ENCODE measurements at regions not wholly inside any gene's neighbourhood (a gene's known extent, or its start where the extent isn't known, plus 50 kb on each side); places are given as distances from the start of the nearest gene placed in this dataset.
"Not testable (repeated sequence)": the region's sequence is repeated elsewhere in the genome, so short reads cannot be mapped to it uniquely, and the experiment has no call there.

DNA sequence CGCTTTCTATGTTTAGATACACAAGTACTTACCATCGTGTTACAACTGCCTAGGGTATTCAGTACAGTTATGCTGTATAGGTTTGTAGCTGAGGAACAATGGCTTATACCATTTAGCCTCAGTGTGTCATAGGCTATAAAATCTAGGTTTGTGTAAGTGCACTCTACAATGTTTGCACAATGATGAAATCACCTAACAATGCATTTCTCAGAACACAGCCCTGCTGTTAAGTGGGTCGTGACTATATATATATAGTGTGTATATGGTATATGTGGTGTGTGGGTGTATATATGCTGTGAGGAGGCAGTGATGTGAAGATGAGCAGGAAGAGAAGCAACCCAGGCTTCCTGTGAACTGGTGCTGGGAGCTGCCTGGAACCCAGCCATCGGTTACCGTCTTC, 65.6 kb upstream of the MKI67 start:
- Histone ChIP-seq H3K79me2 (ENCODE audit: control insufficient read depth, insufficient read depth, low read length) (no peaks in the 10 kb centered on the region), H3K9me1 (ENCODE audit: control insufficient read depth, insufficient read depth, low read length) (no peaks in the 10 kb centered on the region), H3K9me3 (replicated peaks; ENCODE audit: control insufficient read depth, insufficient read depth, low read depth, low read length) (no peaks in the 10 kb centered on the region), H3K4me2 (ENCODE audit: insufficient read depth, low read length) (no peak overlapping the region), H3K4me1 (replicated peaks in 1 of 2; ENCODE audit: control insufficient read depth in 2 of 2, insufficient read depth in 2 of 2, low read length in 2 of 2) (no peaks in the 10 kb centered on the region), H3K36me3 (ENCODE audit: control insufficient read depth, insufficient read depth, low read length) (no peaks in the 10 kb centered on the region), H3K27me3 (ENCODE audit: control insufficient read depth in 2 of 2, insufficient read depth in 2 of 2, low read length in 2 of 2) (0 out of 5 replicates have a peak, but pooled peaks cover 0 to 4% of the 10 kb centered on the region in 2 experiments), H3K4me3 (no peak overlapping the region), H3K9ac (ENCODE audit: insufficient read depth in 1 of 2, low read depth in 2 of 2, low read length in 2 of 2) (no peak overlapping the region), H3K27ac (ENCODE audit: extremely low read depth, low read depth, low read length) (no peak overlapping the region), H4K20me1 (replicated peaks; ENCODE audit: control insufficient read depth, insufficient read depth, low read length) (no peaks in the 10 kb centered on the region), H2AFZ (ENCODE audit: low read depth, low read length) (no peak overlapping the region)
- no TSS peak for BruUV-seq (replicated peaks)
- in situ Hi-C loops (cut with MboI), result no loop called here
- 1% methylated on average over 5 of the region's 5 CpGs for WGBS (ENCODE audit: insufficient coverage, low coverage, missing lambda C conversion rate)
- ChIA-PET POLR2A (no interaction called here), CTCF (ENCODE audit: low intra/inter-chr PET ratio) (no interaction called here)
- FAIRE-seq (no peak), ATAC-seq (no peak), DNase-seq (ENCODE audit: extremely low read depth in 1 of 4, low spot score in 3 of 4) (no peak)
- TF ChIP-seq, protein P1, sequence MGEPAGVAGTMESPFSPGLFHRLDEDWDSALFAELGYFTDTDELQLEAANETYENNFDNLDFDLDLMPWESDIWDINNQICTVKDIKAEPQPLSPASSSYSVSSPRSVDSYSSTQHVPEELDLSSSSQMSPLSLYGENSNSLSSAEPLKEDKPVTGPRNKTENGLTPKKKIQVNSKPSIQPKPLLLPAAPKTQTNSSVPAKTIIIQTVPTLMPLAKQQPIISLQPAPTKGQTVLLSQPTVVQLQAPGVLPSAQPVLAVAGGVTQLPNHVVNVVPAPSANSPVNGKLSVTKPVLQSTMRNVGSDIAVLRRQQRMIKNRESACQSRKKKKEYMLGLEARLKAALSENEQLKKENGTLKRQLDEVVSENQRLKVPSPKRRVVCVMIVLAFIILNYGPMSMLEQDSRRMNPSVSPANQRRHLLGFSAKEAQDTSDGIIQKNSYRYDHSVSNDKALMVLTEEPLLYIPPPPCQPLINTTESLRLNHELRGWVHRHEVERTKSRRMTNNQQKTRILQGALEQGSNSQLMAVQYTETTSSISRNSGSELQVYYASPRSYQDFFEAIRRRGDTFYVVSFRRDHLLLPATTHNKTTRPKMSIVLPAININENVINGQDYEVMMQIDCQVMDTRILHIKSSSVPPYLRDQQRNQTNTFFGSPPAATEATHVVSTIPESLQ (CRISPR knock-in tag; IDR thresholded peaks at IDR 0.05), result no peak
- TF ChIP-seq, protein P2, sequence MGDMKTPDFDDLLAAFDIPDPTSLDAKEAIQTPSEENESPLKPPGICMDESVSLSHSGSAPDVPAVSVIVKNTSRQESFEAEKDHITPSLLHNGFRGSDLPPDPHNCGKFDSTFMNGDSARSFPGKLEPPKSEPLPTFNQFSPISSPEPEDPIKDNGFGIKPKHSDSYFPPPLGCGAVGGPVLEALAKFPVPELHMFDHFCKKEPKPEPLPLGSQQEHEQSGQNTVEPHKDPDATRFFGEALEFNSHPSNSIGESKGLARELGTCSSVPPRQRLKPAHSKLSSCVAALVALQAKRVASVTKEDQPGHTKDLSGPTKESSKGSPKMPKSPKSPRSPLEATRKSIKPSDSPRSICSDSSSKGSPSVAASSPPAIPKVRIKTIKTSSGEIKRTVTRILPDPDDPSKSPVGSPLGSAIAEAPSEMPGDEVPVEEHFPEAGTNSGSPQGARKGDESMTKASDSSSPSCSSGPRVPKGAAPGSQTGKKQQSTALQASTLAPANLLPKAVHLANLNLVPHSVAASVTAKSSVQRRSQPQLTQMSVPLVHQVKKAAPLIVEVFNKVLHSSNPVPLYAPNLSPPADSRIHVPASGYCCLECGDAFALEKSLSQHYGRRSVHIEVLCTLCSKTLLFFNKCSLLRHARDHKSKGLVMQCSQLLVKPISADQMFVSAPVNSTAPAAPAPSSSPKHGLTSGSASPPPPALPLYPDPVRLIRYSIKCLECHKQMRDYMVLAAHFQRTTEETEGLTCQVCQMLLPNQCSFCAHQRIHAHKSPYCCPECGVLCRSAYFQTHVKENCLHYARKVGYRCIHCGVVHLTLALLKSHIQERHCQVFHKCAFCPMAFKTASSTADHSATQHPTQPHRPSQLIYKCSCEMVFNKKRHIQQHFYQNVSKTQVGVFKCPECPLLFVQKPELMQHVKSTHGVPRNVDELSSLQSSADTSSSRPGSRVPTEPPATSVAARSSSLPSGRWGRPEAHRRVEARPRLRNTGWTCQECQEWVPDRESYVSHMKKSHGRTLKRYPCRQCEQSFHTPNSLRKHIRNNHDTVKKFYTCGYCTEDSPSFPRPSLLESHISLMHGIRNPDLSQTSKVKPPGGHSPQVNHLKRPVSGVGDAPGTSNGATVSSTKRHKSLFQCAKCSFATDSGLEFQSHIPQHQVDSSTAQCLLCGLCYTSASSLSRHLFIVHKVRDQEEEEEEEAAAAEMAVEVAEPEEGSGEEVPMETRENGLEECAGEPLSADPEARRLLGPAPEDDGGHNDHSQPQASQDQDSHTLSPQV (IDR thresholded peaks at IDR 0.05), result no peak
- TF ChIP-seq DACH1 (IDR thresholded peaks at IDR 0.05; ENCODE audit: partially characterized antibody) (no peak), ZBTB7A (IDR thresholded peaks at IDR 0.05; ENCODE audit: borderline replicate concordance, control insufficient read depth, low read depth, low read length) (no peak), EGR1 (conservative IDR thresholded peaks at IDR 0.05) (no peak), LARP7 (IDR thresholded peaks at IDR 0.05) (no peak), CEBPG (CRISPR knock-in tag; IDR thresholded peaks at IDR 0.05) (no peak), CEBPG (tag; conservative IDR thresholded peaks at IDR 0.05 in 1 of 2, IDR thresholded peaks at IDR 0.05 in 1 of 2) (0 out of 4 replicates have a peak, but pooled peaks of 1 of the 2 experiments have one; percentile 20)
- intact Hi-C loops (cut with micrococcal nuclease), result no loop called here

DNA sequence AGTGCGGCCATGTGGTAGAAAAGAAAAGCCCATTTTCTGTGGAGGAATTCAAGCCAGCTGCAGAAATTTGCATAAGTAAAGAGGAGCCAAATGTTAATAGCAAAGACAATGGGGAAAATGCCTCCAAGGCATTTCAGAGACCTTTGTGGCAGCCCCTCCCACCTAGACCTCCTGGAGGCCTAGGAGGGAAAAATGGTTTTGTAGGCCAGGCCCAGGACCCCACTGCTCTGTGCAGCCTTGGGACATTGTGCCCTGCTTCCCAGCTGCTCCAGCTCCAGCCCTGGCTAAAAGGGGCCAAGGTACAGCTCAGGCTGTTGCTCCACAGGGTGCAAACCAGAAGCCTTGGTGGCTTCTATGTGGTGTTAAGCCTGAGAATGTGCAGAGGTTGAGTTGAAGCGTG, 75.6 kb upstream of the MKI67 start:
- FAIRE-seq; H3K4me3 ChIP-seq; H3K9me1 ChIP-seq (ENCODE audit: control insufficient read depth, insufficient read depth, low read length); POLR2A ChIA-PET; H3K27ac ChIP-seq (ENCODE audit: extremely low read depth, low read depth, low read length); BruUV-seq (replicated peaks); H3K4me1 ChIP-seq (replicated peaks in 1 of 2; ENCODE audit: control insufficient read depth in 2 of 2, insufficient read depth in 2 of 2, low read length in 2 of 2); H2AFZ ChIP-seq (ENCODE audit: low read depth, low read length); H3K9me3 ChIP-seq (replicated peaks; ENCODE audit: control insufficient read depth, insufficient read depth, low read depth, low read length); DNase-seq (ENCODE audit: extremely low read depth in 1 of 4, low spot score in 3 of 4); H3K79me2 ChIP-seq (ENCODE audit: control insufficient read depth, insufficient read depth, low read length); intact Hi-C loops (cut with micrococcal nuclease); in situ Hi-C loops (cut with MboI); H4K20me1 ChIP-seq (replicated peaks; ENCODE audit: control insufficient read depth, insufficient read depth, low read length); H3K36me3 ChIP-seq (ENCODE audit: control insufficient read depth, insufficient read depth, low read length); ATAC-seq; H3K9ac ChIP-seq (ENCODE audit: insufficient read depth in 1 of 2, low read depth in 2 of 2, low read length in 2 of 2); H3K4me2 ChIP-seq (ENCODE audit: insufficient read depth, low read length); H3K27me3 ChIP-seq (ENCODE audit: control insufficient read depth in 2 of 2, insufficient read depth in 2 of 2, low read length in 2 of 2); CTCF ChIA-PET (ENCODE audit: low intra/inter-chr PET ratio): not testable (repeated sequence)
- WGBS (ENCODE audit: insufficient coverage, low coverage, missing lambda C conversion rate), result 4% methylated on average over 2 of the region's 2 CpGs

Measured in K562 (cell line).